ENCODE measurements at regions not wholly inside any gene's neighbourhood (a gene's known extent, or its start where the extent isn't known, plus 50 kb on each side); places are given as distances from the start of the nearest gene placed in this dataset.

- no peaks in the 10 kb centered on the region for H3K4me1 Mint-ChIP-seq
- H3K27ac Mint-ChIP-seq: no peak overlapping the region
- no peak for ATAC-seq
- H3K9me3 Mint-ChIP-seq (ENCODE audit: low read depth): no peaks in the 10 kb centered on the region
- no peaks in the 10 kb centered on the region for H3K27me3 Mint-ChIP-seq
- CTCF ChIA-PET: interaction anchor here (0.6 kb wide), 1 partner anchor 1270 kb away, joined by 4 read pairs; no protein-coding TSS in a partner anchor
- H3K36me3 Mint-ChIP-seq: no peaks in the 10 kb centered on the region
- DNase-seq: no peak
- no peak overlapping the region for H3K4me3 Mint-ChIP-seq
Observed at GRCh38 chr2:120910956-120911951, 175.6 kb downstream of the GLI2 start.

DNA sequence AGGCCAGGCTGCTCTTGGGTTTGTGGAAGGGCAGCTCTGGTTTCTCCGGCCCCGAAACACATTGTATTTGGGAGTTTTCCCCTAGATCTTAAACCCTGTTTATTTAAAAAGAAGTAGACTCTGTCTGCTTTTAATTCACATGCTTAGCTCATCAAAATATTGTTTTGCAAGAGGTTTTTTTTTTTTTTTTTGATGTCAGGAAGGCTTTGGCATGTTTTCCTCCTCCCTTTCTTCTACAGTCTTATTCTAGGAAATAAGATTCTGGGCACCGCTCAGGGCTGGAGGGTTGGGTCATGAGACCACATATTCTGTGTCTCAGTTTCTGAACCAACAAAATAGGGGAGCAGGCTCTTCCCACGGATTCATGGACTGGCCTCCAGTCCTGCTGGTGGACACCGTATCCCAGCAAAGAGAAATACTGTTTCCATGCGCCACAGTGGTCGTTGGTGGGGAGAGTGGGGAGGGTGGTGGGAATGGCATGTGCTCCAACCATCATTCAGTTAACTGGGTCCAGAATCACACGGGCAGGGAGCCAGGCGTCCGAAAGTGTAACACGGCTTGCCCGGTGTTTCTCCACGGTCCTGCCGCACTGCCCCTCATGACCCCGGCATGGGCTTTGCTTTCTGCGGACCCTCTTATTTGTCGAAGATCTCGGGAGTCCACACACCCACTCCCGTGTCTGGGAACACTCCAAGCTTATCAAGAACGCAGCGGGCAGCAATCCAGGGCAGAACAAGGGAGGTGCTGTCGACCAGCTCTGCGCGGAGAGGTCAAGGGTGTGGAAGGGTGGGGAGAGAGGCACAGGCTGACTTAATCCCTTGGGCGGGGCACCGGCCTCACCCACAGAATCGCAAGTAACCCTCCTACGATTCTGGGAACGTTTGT, 176.7 kb downstream of the GLI2 start:
- no peak overlapping the region for H3K27ac Mint-ChIP-seq
- ATAC-seq: no peak
- H3K4me1 Mint-ChIP-seq: no peaks in the 10 kb centered on the region
- no peaks in the 10 kb centered on the region for H3K9me3 Mint-ChIP-seq (ENCODE audit: low read depth)
- H3K27me3 Mint-ChIP-seq: no peaks in the 10 kb centered on the region
- no peak for DNase-seq
- H3K36me3 Mint-ChIP-seq: no peaks in the 10 kb centered on the region
- no peak overlapping the region for H3K4me3 Mint-ChIP-seq
- CTCF ChIA-PET: no interaction called here

DNA sequence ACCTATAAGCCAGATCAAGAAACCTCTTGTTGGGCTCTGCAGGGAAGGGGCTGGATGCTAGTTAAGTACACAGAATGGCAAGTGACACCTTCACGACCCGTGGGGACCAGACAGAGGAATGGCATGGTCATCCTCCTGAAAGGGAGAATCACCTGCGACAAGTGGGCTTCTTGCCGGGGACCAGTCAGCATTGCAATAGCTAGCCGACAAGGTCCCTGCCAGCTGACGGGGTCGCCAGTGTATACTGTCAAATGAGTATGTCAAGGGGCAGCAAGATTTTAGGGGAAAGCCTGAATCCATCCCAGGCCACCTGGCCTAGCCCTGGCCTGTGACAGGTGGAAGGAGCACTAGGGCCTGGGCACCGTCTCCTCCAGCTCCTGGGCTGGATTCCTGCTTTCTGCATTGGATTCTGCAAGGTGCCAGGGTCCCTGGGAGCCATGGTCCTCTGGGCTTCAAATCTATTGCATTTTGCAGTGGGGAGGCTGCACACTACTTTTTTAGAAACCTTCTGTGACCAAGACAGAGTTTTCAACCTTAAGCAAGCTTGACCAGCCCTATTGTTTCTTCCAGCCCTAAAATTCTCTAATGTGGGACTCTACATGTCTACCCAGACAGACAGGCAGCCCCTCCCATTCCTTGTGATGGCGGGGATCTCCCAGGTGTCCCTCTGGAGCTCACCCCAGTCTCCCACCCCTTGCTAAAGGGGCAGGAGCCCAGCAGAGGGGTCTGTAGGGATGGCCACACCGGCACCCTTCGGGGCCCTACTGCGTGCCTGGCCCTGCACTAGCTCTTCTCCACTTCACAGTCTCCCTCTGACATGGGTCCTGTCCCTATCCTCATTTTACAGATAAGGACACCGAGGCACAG, 178.5 kb downstream of the GLI2 start:
- no peaks in the 10 kb centered on the region for H3K36me3 Mint-ChIP-seq
- H3K27ac Mint-ChIP-seq: no peak overlapping the region
- H3K9me3 Mint-ChIP-seq (ENCODE audit: low read depth): no peaks in the 10 kb centered on the region
- H3K4me3 Mint-ChIP-seq: no peak overlapping the region
- ATAC-seq (no peak), DNase-seq (no peak)
- no peaks in the 10 kb centered on the region for H3K4me1 Mint-ChIP-seq
- H3K27me3 Mint-ChIP-seq: no peaks in the 10 kb centered on the region
- CTCF ChIA-PET: no interaction called here

GRCh38 chr2:120914839-120915521, 179.3 kb downstream of the GLI2 start:
- Mint-ChIP-seq H3K27ac (no peak overlapping the region), H3K4me1 (no peaks in the 10 kb centered on the region), H3K4me3 (no peak overlapping the region), H3K27me3 (no peaks in the 10 kb centered on the region), H3K36me3 (no peaks in the 10 kb centered on the region), H3K9me3 (ENCODE audit: low read depth) (no peaks in the 10 kb centered on the region)
- DNase-seq: no peak
- CTCF ChIA-PET: no interaction called here
- ATAC-seq: no peak

DNA sequence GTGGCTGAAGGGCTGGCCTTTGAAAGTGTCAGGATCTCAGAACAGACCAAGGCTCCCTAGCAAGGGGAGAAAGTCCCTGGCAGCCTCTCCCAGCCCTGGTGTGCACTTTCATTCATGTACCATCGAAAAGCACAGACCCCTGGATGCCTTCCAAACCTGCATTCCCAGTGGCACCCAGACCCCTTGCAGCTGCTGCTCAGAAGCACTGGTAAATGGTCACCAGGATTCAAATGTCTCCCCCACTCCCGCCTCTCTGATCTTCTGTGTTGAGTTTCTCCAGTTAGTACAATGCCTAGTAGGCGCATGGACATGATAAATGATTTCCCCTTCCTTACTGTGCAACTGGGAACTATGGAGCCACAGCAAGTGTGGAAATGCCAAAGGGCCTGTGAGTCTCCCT, 180.0 kb downstream of the GLI2 start:
- Mint-ChIP-seq H3K9me3 (ENCODE audit: low read depth) (no peaks in the 10 kb centered on the region), H3K27ac (no peak overlapping the region), H3K36me3 (no peaks in the 10 kb centered on the region), H3K4me3 (no peak overlapping the region), H3K4me1 (no peaks in the 10 kb centered on the region), H3K27me3 (no peaks in the 10 kb centered on the region)
- DNase-seq: no peak
- ATAC-seq: no peak
- CTCF ChIA-PET: no interaction called here

GRCh38 chr2:120916446-120916845, 180.8 kb downstream of the GLI2 start:
- no peak for ATAC-seq
- no peaks in the 10 kb centered on the region for H3K36me3 Mint-ChIP-seq

DNA sequence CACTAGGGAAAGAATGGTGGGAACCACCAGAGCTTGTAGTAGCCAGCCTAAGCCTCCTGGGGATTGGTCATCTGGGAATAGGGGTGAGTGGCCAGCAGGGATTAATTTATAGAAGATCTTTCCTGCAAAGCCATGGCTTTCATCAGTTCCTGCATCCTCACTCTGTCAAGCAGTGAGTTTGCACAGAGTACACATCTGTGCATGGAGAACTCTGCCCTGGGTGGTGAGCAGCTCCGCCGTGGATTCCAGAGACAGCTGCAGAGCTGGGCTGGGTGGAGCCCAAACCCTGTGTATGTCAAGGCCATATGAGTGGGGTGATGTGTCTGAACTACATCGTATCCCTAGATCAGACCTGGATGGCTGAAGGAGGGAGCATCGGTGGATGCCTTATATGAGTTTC, 182.2 kb downstream of the GLI2 start:
- Mint-ChIP-seq H3K4me1 (no peaks in the 10 kb centered on the region), H3K27me3 (no peaks in the 10 kb centered on the region), H3K27ac (no peak overlapping the region), H3K9me3 (ENCODE audit: low read depth) (no peaks in the 10 kb centered on the region), H3K4me3 (no peak overlapping the region), H3K36me3 (no peaks in the 10 kb centered on the region)
- no peak for ATAC-seq
- no peak for DNase-seq
- CTCF ChIA-PET: no interaction called here

More at GRCh38 chr2:120916446-120916845, 180.8 kb downstream of the GLI2 start:
- Mint-ChIP-seq H3K4me1 (no peaks in the 10 kb centered on the region), H3K9me3 (ENCODE audit: low read depth) (no peaks in the 10 kb centered on the region), H3K4me3 (no peak overlapping the region), H3K27ac (no peak overlapping the region), H3K27me3 (no peaks in the 10 kb centered on the region)
- no peak for DNase-seq
- CTCF ChIA-PET: no interaction called here

DNA sequence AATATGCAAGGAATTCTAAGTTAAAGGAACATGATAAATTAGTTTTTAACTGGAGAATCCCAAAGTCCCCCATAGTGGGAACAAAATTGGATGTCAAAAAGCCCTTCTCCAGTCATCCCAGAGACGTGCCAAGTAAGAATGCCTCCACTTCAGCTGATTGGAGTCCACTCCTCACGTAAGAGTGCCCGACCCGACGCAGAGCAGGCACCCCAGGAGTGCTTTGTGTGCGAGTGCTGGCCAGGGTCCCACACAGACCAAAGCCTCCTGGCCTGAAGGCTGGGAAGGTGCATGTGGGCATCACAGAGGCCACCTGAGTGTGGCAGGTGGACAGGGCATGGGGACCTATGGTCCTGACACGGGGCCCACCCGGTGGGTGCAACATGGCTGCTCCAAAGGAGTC, 183.5 kb downstream of the GLI2 start:
- Mint-ChIP-seq H3K27me3 (no peaks in the 10 kb centered on the region), H3K4me1 (no peaks in the 10 kb centered on the region), H3K36me3 (no peaks in the 10 kb centered on the region), H3K4me3 (no peak overlapping the region), H3K9me3 (ENCODE audit: low read depth) (no peaks in the 10 kb centered on the region), H3K27ac (no peak overlapping the region)
- DNase-seq (no peak), ATAC-seq (no peak)
- CTCF ChIA-PET: no interaction called here

DNA sequence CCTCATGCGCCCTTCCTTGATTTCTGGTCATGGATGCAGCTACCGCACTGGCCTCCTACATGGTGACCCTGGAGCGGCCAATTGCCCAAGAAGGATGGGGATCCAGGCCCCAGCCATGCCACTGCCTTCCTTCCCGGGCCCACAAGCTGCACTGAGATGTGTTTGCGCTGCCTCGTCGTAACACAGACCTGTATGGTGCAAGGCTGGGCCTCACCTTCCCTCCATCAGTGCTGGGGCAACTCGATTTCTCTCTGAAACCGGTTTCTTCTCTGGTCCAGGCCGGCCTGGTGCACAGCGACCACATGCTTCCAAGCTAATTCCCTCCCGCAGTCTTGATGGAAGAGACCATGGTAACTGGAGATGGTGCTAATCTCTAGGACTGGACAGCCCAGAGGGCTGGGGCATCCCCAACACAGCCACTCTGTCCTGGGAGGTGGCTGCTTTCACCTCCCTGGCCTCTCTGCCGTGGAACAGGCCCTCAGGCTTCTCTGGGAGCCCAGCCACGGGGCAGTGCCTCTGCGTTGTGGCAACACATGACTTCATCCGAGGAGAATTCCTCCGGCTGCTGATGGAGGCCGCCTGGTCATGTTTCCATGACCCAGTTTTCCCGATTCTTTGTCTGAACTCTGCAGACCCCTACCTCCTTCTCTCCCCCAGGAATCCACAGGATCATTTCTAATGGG, 184.2 kb downstream of the GLI2 start:
- no peaks in the 10 kb centered on the region for H3K4me1 Mint-ChIP-seq
- H3K27me3 Mint-ChIP-seq: no peaks in the 10 kb centered on the region
- DNase-seq (no peak), ATAC-seq (no peak)
- CTCF ChIA-PET: no interaction called here
- H3K4me3 Mint-ChIP-seq: no peak overlapping the region
- no peaks in the 10 kb centered on the region for H3K36me3 Mint-ChIP-seq
- no peaks in the 10 kb centered on the region for H3K9me3 Mint-ChIP-seq (ENCODE audit: low read depth)
- H3K27ac Mint-ChIP-seq: no peak overlapping the region

GRCh38 chr2:120920454-120921148, 184.9 kb downstream of the GLI2 start:
- H3K27ac Mint-ChIP-seq: no peak overlapping the region
- CTCF ChIA-PET: no interaction called here
- H3K27me3 Mint-ChIP-seq: no peaks in the 10 kb centered on the region
- H3K4me1 Mint-ChIP-seq: no peaks in the 10 kb centered on the region
- no peak overlapping the region for H3K4me3 Mint-ChIP-seq
- H3K36me3 Mint-ChIP-seq: no peaks in the 10 kb centered on the region
- DNase-seq (no peak), ATAC-seq (no peak)
- no peaks in the 10 kb centered on the region for H3K9me3 Mint-ChIP-seq (ENCODE audit: low read depth)

GRCh38 chr2:120921457-120921856, 185.8 kb downstream of the GLI2 start:
- no peaks in the 10 kb centered on the region for H3K27me3 Mint-ChIP-seq
- CTCF ChIA-PET: no interaction called here
- no peaks in the 10 kb centered on the region for H3K9me3 Mint-ChIP-seq (ENCODE audit: low read depth)
- H3K27ac Mint-ChIP-seq: no peak overlapping the region
- H3K36me3 Mint-ChIP-seq: no peaks in the 10 kb centered on the region
- DNase-seq (no peak), ATAC-seq (no peak)
- H3K4me3 Mint-ChIP-seq: no peak overlapping the region
- H3K4me1 Mint-ChIP-seq: no peaks in the 10 kb centered on the region
